ENCODE measurements at regions not wholly inside any gene's neighbourhood (a gene's known extent, or its start where the extent isn't known, plus 50 kb on each side); places are given as distances from the start of the nearest gene placed in this dataset.

- no peak for TF ChIP-seq CTCF (IDR thresholded peaks at IDR 0.05)
- H2AFZ ChIP-seq, result no peak overlapping the region
- H3K9me3 ChIP-seq (ENCODE audit: control insufficient read depth, low read length), result no peaks in the 10 kb centered on the region
- H3K4me3 ChIP-seq (ENCODE audit: low read depth, low read length), result no peak overlapping the region
- no peaks in the 10 kb centered on the region for H3K36me3 ChIP-seq (ENCODE audit: control insufficient read depth, insufficient read depth, low read length)
- no peaks in the 10 kb centered on the region for H3K4me1 ChIP-seq
- no peaks in the 10 kb centered on the region for H3K27me3 ChIP-seq (ENCODE audit: control insufficient read depth, insufficient read depth, low read length)
- no peak overlapping the region for H3K4me2 ChIP-seq (ENCODE audit: low read length)
- no peaks in the 10 kb centered on the region for H3K79me2 ChIP-seq
- H3K27ac ChIP-seq, result no peak overlapping the region
- no peak overlapping the region for H3K9ac ChIP-seq
Observed at GRCh38 chr13:83503424-83503823, 378.9 kb downstream of the SLITRK1 start.

- Histone ChIP-seq H3K27me3 (ENCODE audit: control insufficient read depth, insufficient read depth, low read length) (no peaks in the 10 kb centered on the region), H3K4me2 (ENCODE audit: low read length) (no peak overlapping the region), H3K9ac (no peak overlapping the region), H2AFZ (no peak overlapping the region), H3K79me2 (no peaks in the 10 kb centered on the region), H3K36me3 (ENCODE audit: control insufficient read depth, insufficient read depth, low read length) (no peaks in the 10 kb centered on the region), H3K27ac (no peak overlapping the region), H3K4me1 (no peaks in the 10 kb centered on the region), H3K4me3 (ENCODE audit: low read depth, low read length) (no peak overlapping the region), H3K9me3 (ENCODE audit: control insufficient read depth, low read length) (no peaks in the 10 kb centered on the region)
- TF ChIP-seq CTCF (IDR thresholded peaks at IDR 0.05), result no peak
Observed at GRCh38 chr13:83499286-83499685, 383.0 kb downstream of the SLITRK1 start.

GRCh38 chr13:83498481-83499190, 383.6 kb downstream of the SLITRK1 start:
- no peak overlapping the region for H3K4me2 ChIP-seq (ENCODE audit: low read length)
- no peaks in the 10 kb centered on the region for H3K4me1 ChIP-seq
- no peaks in the 10 kb centered on the region for H3K27me3 ChIP-seq (ENCODE audit: control insufficient read depth, insufficient read depth, low read length)
- no peaks in the 10 kb centered on the region for H3K36me3 ChIP-seq (ENCODE audit: control insufficient read depth, insufficient read depth, low read length)
- no peaks in the 10 kb centered on the region for H3K9me3 ChIP-seq (ENCODE audit: control insufficient read depth, low read length)
- no peak overlapping the region for H3K9ac ChIP-seq
- no peak overlapping the region for H3K4me3 ChIP-seq (ENCODE audit: low read depth, low read length)
- TF ChIP-seq CTCF (IDR thresholded peaks at IDR 0.05), result no peak
- no peak overlapping the region for H2AFZ ChIP-seq
- H3K79me2 ChIP-seq, result no peaks in the 10 kb centered on the region
- H3K27ac ChIP-seq, result no peak overlapping the region

GRCh38 chr13:83498045-83498444, 384.2 kb downstream of the SLITRK1 start:
- Histone ChIP-seq H3K4me2 (ENCODE audit: low read length) (no peak overlapping the region), H2AFZ (no peak overlapping the region), H3K27ac (no peak overlapping the region), H3K9ac (no peak overlapping the region), H3K4me1 (no peaks in the 10 kb centered on the region), H3K4me3 (ENCODE audit: low read depth, low read length) (no peak overlapping the region), H3K79me2 (no peaks in the 10 kb centered on the region), H3K36me3 (ENCODE audit: control insufficient read depth, insufficient read depth, low read length) (no peaks in the 10 kb centered on the region), H3K9me3 (ENCODE audit: control insufficient read depth, low read length) (no peaks in the 10 kb centered on the region), H3K27me3 (ENCODE audit: control insufficient read depth, insufficient read depth, low read length) (no peaks in the 10 kb centered on the region)
- no peak for TF ChIP-seq CTCF (IDR thresholded peaks at IDR 0.05)

- Histone ChIP-seq H3K9ac (no peak overlapping the region), H3K79me2 (no peaks in the 10 kb centered on the region), H2AFZ (no peak overlapping the region), H3K4me2 (ENCODE audit: low read length) (no peak overlapping the region), H3K9me3 (ENCODE audit: control insufficient read depth, low read length) (no peaks in the 10 kb centered on the region), H3K4me3 (ENCODE audit: low read depth, low read length) (no peak overlapping the region), H3K27me3 (ENCODE audit: control insufficient read depth, insufficient read depth, low read length) (no peaks in the 10 kb centered on the region), H3K27ac (no peak overlapping the region), H3K36me3 (ENCODE audit: control insufficient read depth, insufficient read depth, low read length) (no peaks in the 10 kb centered on the region), H3K4me1 (no peaks in the 10 kb centered on the region)
- TF ChIP-seq CTCF (IDR thresholded peaks at IDR 0.05), result no peak
Observed at GRCh38 chr13:83496501-83496900, 385.8 kb downstream of the SLITRK1 start.
